ENCODE measurements at regions not wholly inside any gene's neighbourhood (a gene's known extent, or its start where the extent isn't known, plus 50 kb on each side); places are given as distances from the start of the nearest gene placed in this dataset.
A peak's percentile ranks its signal among the peaks of the same experiment; 100 is the strongest.

- DNase-seq: no peak
Observed at GRCh38 chr4:144574509-144574908, 71.4 kb upstream of the HHIP start.

GRCh38 chr4:144575181-144575580 lies 70.8 kb upstream of the HHIP start:
- peak; percentile 45 for DNase-seq

DNA sequence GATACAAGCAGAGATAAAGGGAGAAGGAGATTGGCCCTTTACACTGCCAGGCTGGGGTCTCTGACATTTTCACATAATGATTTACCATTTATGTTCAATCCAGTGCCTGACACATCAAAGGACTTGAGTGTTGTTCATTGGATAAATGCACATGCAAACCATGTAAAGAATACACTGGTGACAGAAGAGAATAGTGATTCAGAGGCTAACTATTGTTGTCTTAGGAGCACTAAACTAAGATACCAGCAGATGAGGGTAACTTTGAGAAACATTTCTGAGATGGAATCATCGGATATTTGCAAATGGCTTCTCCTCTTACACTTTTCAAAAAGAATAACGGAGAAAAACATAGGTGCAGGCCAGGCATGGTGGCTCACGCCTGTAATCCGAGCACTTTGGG lies 67.3 kb upstream of the HHIP start:
- DNase-seq: no peak

GRCh38 chr4:144579411-144580030 lies 66.4 kb upstream of the HHIP start:
- no peak for DNase-seq

DNA sequence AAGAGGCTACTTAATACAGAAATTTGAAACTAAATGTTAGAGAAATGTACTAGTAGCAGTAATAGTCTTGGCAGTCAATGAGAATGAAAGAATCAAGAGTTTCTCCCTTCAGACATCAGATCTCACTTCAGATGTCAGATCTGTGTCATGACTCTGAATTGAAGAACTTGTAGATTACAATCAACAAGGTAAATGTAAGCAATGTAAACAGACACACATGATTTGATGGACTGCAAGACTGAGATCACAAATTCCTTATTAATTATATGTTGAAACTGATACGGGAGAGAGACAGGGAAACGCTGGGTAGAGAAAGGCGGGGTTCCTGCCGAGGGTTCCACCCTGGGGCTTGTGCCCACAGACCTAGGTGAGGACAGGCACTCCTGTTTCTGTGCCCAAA lies 65.5 kb upstream of the HHIP start:
- no peak for DNase-seq

DNA sequence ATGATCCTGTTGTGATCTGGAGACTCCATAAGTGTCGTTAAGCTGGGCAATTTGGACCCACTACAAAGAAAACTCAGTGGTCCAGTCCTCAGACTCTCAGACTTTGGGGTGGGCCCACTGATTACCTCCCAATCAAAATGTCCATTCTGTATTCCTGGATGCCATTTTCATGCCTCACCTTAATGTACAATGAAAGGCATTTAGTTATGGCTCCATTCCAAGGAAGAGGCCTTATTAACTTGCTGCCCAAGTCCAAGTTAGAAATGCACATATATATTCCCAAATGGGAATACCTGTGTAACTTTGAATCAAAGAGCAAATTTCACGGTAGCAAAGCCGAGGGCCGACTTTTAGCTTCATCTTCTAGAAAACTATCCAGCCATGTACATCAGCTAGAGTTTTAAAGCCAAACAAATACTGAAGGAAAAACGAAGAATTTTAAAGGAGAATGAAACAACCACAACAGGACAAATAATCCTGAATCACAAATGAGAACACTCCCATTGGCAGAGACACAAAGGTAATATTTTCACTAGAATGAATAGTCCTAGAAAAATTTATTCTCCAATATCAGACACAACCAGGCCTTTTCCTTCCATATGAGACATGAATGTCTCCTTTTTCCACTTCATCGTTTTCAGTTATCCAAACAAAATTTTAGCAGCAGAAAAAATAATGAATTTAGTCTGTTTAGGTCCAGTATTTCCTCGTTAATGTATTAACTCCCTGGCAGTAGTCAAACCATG lies 63.7 kb upstream of the HHIP start:
- no peak for DNase-seq

GRCh38 chr4:144582975-144583374 lies 63.0 kb upstream of the HHIP start:
- DNase-seq: peak; percentile 22

DNA sequence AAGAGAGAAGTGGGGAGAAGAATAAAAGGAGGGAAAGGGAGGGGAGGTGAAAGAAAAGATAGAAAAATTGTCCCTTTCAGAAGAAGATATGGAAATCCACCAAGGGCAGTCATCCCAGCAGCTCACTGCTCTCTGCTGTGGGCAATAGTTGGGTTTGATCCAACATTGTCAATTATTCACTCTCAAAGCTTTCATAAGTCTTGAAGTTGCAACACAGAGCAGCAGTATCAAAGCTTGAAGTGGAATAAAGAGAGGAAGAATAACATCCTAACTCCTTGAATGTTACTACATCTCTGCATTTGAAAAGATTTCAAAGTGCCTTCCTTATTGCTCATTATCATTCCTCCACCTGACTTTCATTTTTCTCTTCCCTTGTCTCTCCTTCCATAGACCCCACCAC lies 62.3 kb upstream of the HHIP start:
- DNase-seq: no peak

DNA sequence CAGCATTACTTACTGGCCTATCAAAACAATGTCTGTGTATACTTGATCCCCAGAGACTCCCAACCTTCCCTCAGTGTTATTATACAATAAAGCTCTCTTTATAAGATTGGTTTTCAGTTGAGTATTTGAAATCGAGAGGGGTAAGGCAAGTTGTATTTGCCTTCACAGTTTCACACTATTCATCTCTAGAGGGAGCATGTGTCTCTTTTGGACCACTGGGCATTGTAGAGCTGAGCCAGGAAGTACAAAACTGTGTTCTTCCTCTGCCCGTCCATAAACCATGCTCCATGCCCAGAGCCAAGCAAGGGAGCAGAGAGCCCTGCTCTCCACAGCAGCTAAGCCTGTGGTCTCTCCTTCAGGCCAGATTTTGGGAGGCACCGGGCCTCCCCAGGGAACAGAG lies 61.5 kb upstream of the HHIP start:
- DNase-seq: no peak

DNA sequence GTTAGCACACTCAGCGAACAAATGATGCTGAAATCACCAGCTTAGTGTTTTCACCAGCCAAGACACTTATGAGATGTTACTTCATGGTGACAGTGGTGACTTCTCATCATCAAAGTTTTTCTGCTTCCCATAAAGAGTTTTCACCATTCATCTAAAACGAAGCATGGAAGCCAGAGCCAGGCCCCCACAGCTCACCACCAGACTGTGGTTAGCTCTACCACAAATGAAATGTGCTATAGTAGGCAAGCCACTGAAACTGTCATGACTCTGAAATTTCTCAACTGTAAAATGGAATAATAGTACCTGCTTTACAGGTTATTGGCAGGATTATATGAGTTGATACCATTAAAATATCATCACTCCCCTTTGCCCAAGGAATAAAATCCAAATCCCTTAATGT lies 56.4 kb upstream of the HHIP start:
- DNase-seq: no peak

DNA sequence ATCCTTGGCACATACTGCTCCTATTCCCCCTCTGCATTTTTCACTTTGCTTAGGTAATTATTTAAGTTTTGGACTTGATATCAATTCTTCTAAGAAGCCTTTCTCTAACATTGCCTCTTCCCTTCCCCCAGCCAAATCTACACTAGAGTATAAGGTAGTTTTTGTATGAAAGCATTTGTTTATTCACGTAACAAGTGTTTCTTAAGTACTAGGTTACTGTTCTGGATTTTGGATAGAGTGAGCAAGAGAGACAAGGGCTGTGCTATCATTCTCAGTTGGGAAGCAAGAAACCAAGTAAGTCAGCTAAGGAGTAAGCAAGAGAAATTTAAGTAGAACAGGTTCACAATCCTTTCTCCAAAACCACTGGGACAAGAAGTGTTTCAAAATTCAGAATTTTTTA lies 55.9 kb upstream of the HHIP start:
- no peak for DNase-seq

- peak; percentile 89 for DNase-seq
Observed at GRCh38 chr4:144591401-144591800, 54.6 kb upstream of the HHIP start.

GRCh38 chr4:144592264-144592663 lies 53.7 kb upstream of the HHIP start:
- DNase-seq: no peak

DNA sequence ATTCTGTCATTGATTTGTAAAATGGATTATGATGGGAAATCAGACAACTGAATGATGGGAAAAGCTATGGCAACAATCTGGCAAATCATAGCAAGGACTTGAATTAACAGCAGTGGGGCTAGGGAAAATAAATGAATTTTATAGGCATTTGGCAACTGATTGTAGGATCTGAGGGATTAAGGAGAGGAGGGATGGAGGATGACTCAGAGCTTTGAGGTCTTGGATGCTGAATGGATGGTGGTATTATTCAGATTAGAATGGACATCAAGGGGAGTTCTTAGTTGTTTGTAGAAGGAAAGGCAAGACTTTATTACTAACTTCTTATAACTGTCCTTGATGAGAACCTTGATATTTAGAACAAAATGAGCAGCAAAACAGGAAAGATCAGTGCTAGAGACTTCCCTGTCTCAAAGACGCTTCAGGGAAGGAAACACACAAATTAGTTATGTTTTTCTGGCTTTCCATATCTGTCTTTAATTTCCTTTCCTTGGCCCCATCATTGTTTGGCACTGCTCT lies 51.4 kb upstream of the HHIP start:
- DNase-seq: no peak

DNA sequence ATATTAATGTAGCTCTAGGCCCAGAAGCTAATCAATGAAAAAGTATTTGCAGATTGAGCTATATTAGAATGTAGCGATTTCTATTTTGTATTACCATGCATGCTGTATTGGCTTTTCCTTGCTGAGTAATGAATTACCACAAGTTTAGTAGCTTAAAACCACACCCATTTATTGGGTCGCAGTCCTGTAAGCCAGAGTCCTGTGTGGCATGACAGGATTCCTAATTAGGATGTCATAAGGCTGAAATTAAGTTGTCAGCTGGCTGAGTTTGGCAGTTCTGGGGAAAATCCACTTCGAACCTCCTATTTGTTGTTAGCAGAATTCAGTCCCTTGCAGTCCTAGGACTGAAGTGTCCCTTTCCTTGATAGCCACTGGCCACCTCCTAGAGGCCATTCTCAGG lies 50.3 kb upstream of the HHIP start:
- no peak for DNase-seq

All from tongue (tissue), 1 donor.